ENCODE measurements at regions not wholly inside any gene's neighbourhood (a gene's known extent, or its start where the extent isn't known, plus 50 kb on each side); places are given as distances from the start of the nearest gene placed in this dataset.

DNA sequence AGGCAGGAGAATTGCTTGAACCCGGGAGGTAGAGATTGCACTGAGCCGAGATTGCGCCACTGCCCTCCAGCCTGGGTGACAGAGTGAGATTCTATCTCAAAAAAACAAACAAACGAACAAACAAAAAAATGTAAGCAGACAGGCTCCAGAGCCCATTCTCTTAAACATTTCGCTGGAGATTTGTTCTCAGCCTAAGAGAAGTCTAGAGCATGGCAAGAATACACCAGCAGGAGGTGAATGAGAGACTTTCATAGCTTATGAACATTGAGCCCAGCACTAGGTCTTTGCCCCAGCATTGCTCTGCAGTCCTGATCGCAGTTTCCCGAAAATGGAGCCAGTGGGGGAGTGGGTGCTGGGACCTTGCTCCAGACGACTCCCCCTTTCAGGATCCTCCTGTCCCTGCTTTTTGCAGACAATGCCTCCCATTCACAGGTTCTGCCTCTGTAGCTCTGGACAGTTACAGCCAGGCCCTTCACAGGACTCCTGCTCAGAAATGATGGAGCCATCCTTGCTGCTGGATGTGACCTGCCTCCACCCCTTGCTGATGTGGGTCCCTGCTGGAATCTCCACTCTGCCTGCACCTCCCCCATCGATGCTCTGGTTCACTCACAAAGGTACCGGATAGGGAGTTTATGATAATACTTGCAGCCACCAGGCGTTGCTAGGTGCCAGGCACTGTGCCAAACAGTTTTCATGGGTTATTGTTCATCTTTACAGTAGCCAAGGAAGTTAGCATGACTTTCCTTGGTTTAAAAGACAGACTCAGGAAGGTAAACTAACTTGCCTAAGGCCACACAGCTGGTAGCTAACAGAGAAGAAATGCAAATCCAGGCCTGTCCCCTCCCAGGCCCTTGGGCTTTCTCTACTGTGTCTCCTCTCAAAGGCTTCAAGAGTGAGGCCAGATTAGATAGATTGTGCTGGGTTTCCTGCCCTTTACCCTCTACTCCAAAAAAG, 329.7 kb upstream of the TLE3 start:
- no peak overlapping the region for H3K4me3 ChIP-seq
- FAIRE-seq (no peak), DNase-seq (no peak), ATAC-seq (no peak)
- WGBS, 2 donors: 74 to 78% methylated on average over 11 of the region's 11 CpGs
- no peak overlapping the region for H3K27ac ChIP-seq
- no peaks in the 10 kb centered on the region for H3K27me3 ChIP-seq
- H3K36me3 ChIP-seq: no peaks in the 10 kb centered on the region
- intact Hi-C loops (cut with DNase I): no loop called here
- H3K4me1 ChIP-seq: no peaks in the 10 kb centered on the region
- H3K9me3 ChIP-seq: no peaks in the 10 kb centered on the region
- TF ChIP-seq, protein P1, sequence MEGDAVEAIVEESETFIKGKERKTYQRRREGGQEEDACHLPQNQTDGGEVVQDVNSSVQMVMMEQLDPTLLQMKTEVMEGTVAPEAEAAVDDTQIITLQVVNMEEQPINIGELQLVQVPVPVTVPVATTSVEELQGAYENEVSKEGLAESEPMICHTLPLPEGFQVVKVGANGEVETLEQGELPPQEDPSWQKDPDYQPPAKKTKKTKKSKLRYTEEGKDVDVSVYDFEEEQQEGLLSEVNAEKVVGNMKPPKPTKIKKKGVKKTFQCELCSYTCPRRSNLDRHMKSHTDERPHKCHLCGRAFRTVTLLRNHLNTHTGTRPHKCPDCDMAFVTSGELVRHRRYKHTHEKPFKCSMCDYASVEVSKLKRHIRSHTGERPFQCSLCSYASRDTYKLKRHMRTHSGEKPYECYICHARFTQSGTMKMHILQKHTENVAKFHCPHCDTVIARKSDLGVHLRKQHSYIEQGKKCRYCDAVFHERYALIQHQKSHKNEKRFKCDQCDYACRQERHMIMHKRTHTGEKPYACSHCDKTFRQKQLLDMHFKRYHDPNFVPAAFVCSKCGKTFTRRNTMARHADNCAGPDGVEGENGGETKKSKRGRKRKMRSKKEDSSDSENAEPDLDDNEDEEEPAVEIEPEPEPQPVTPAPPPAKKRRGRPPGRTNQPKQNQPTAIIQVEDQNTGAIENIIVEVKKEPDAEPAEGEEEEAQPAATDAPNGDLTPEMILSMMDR (IDR thresholded peaks at IDR 0.05): no peak

DNA sequence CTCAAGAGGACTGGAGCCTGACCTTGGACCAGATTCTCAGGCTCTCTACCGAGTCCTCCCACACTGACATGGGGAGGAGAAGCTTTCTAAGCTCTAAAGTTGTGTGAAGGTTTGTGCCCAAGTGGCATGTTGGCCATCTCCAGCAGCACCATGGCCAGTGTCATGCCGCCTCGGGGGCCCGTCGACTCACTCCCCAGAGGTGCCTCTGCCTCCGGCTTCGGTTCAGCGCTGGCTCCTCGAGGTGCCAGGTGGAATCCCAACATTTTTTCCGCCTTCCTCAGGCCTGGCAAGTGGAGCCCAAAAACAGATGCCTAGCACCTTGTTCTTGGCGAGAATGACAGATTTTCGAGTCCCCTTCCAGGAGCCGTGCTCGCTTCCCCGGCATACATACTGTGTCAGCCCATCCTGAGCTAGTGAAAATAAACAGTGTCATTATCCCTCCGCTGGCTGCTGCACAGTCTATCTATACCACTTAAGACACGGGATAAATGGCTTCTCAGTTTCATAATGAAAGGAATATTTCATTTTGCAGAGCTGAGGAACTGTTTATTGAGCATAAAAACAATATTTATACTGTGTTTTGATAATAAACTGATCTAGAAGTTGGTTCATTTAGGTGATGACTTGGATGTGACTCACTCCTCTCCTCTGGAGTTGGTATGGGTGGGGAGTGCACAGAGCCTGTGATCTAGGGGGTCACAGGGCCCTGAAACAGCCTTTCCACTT, 328.5 kb upstream of the TLE3 start:
- FAIRE-seq: no peak

DNA sequence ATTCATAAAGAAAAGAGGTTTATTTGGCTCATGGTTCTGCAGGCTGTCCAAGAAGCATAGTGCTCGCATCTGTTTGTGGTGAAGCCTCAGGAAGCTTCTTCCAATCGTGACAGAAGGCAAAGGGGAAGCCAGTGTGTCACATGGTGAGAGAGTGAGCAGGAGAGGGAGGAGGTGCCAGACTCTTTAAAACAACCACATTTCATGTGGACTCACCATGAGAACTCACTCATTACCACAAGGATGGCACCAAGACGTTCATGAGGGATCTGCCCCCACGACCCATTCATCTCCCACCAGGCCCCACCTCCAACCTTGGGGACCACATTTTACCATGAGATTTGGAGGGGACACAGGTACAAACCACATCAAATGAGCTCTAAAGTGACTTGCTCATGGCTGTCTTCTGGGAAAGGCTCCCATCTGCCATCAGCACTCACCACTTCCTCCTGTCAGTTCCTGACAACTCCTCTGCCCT, 327.3 kb upstream of the TLE3 start:
- Histone ChIP-seq H3K4me3 (no peak overlapping the region), H3K9me3 (no peaks in the 10 kb centered on the region), H3K27me3 (no peaks in the 10 kb centered on the region), H3K4me1 (peaks cover 0 to 6% (median 3%) of the 10 kb centered on the region in 3 donors), H3K27ac (no peak overlapping the region), H3K36me3 (no peaks in the 10 kb centered on the region)
- TF ChIP-seq, protein P1 (IDR thresholded peaks at IDR 0.05): no peak
- WGBS, 2 donors: 55 to 65% methylated on average over 4 of the region's 4 CpGs
- intact Hi-C loops (cut with DNase I): no loop called here
- DNase-seq: no peak
- ATAC-seq: no peak
- no peak for FAIRE-seq

More for the DNA sequence above, 328.5 kb upstream of the TLE3 start:
- Histone ChIP-seq H3K27me3 (no peaks in the 10 kb centered on the region), H3K4me1 (peaks cover 0 to 2% (median 1%) of the 10 kb centered on the region in 3 donors), H3K27ac (no peak overlapping the region), H3K36me3 (no peaks in the 10 kb centered on the region), H3K4me3 (no peak overlapping the region), H3K9me3 (no peaks in the 10 kb centered on the region)
- DNase-seq (no peak), ATAC-seq (no peak)
- intact Hi-C loops (cut with DNase I): no loop called here
- 88 to 92% methylated on average over 17 of the region's 17 CpGs for WGBS, 2 donors
- TF ChIP-seq, protein P1 (IDR thresholded peaks at IDR 0.05): no peak

DNA sequence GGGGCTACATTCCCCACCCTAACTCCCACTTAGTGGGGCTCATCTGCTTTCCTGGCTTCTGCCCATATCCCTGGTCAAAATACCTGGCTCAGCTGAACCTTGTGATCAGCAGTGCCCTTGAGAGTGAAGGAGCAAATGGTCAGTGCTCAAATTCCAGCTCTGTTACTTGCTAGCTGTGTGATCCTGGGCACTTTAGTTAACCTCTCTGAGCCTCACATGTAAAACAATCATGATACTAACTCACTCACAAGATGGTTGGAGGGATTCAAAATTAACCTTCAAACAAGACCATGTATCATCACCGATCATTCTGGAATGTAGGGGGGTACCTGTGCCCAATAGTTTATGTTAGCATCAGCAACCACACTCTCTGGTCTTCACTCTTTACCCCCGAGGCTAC, 325.6 kb upstream of the TLE3 start:
- ATAC-seq (no peak), DNase-seq (no peak), FAIRE-seq (no peak)
- H3K27me3 ChIP-seq: no peaks in the 10 kb centered on the region
- TF ChIP-seq, protein P1 (IDR thresholded peaks at IDR 0.05): no peak
- 72 to 79% methylated on average over 2 of the region's 2 CpGs for WGBS, 2 donors
- intact Hi-C loops (cut with DNase I): no loop called here
- no peaks in the 10 kb centered on the region for H3K36me3 ChIP-seq
- H3K4me1 ChIP-seq: peaks cover 0 to 6% (median 3%) of the 10 kb centered on the region in 3 donors
- no peak overlapping the region for H3K27ac ChIP-seq
- no peaks in the 10 kb centered on the region for H3K9me3 ChIP-seq
- no peak overlapping the region for H3K4me3 ChIP-seq
